ENCODE measurements at regions not wholly inside any gene's neighbourhood (a gene's known extent, or its start where the extent isn't known, plus 50 kb on each side); places are given as distances from the start of the nearest gene placed in this dataset.

DNA sequence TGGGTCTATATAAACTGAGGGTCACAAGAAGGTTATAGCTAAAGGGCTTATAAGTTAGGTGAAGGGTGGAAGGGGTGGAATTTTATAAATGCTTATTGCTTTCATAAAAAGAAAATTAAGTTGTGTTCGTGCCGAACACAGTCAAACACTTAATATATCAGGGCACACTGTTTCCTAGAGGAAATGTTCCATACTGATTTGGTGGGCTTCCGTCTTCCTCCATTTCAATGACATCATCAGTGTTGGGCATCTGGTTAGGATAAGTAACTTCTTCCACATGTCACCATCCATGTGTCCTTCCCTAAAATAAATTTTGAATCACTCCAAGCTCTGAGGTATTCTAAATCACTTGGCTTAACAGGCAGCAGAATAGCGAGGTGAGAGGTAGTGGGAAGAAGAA, 466.4 kb downstream of the MED13L start:
- no peak for TF ChIP-seq POLR2A (IDR thresholded peaks at IDR 0.05)
- TF ChIP-seq, protein P1, sequence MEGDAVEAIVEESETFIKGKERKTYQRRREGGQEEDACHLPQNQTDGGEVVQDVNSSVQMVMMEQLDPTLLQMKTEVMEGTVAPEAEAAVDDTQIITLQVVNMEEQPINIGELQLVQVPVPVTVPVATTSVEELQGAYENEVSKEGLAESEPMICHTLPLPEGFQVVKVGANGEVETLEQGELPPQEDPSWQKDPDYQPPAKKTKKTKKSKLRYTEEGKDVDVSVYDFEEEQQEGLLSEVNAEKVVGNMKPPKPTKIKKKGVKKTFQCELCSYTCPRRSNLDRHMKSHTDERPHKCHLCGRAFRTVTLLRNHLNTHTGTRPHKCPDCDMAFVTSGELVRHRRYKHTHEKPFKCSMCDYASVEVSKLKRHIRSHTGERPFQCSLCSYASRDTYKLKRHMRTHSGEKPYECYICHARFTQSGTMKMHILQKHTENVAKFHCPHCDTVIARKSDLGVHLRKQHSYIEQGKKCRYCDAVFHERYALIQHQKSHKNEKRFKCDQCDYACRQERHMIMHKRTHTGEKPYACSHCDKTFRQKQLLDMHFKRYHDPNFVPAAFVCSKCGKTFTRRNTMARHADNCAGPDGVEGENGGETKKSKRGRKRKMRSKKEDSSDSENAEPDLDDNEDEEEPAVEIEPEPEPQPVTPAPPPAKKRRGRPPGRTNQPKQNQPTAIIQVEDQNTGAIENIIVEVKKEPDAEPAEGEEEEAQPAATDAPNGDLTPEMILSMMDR (IDR thresholded peaks at IDR 0.05): no peak

Measured in Peyer's patch (tissue), 4 donors.